HG03175 (cell line): ENCODE measurements at regions not wholly inside any gene's neighbourhood (a gene's known extent, or its start where the extent isn't known, plus 50 kb on each side); places are given as distances from the start of the nearest gene placed in this dataset.

Source experiments
- ATAC-seq: cut with Tn5 transposase; IDR thresholded peaks from one replicate; pipeline ENCODE4 v1.9.1; 2021; ENCODE audit warnings: mild to moderate bottlenecking, moderate library complexity; ENCODE audit not compliant: unreplicated experiment

GRCh38 chr18:37691162-37691561 lies 125.6 kb upstream of the CELF4 start:
- no peak for ATAC-seq

GRCh38 chr18:37689841-37690240 lies 124.2 kb upstream of the CELF4 start:
- no peak for ATAC-seq

- no peak for ATAC-seq
Observed at GRCh38 chr18:37684590-37684989, 119.0 kb upstream of the CELF4 start.

GRCh38 chr18:37684183-37684582 lies 118.6 kb upstream of the CELF4 start:
- ATAC-seq, result no peak

- no peak for ATAC-seq
Observed at GRCh38 chr18:37680911-37681310, 115.3 kb upstream of the CELF4 start.

GRCh38 chr18:37676276-37676675 lies 110.7 kb upstream of the CELF4 start:
- no peak for ATAC-seq

- no peak for ATAC-seq
Observed at GRCh38 chr18:37675699-37676098, 110.1 kb upstream of the CELF4 start.

GRCh38 chr18:37674570-37674969 lies 109.0 kb upstream of the CELF4 start:
- no peak for ATAC-seq

- ATAC-seq, result no peak
Observed at GRCh38 chr18:37673671-37674070, 108.1 kb upstream of the CELF4 start.

GRCh38 chr18:37672932-37673595 lies 107.5 kb upstream of the CELF4 start:
- ATAC-seq, result no peak

- no peak for ATAC-seq
Observed at GRCh38 chr18:37672001-37672400, 106.4 kb upstream of the CELF4 start.

- ATAC-seq, result no peak
Observed at GRCh38 chr18:37671530-37671929, 105.9 kb upstream of the CELF4 start.

- ATAC-seq, result no peak
Observed at GRCh38 chr18:37671119-37671518, 105.5 kb upstream of the CELF4 start.

GRCh38 chr18:37669991-37670534 lies 104.5 kb upstream of the CELF4 start:
- no peak for ATAC-seq

- no peak for ATAC-seq
Observed at GRCh38 chr18:37668971-37669747, 103.6 kb upstream of the CELF4 start.

GRCh38 chr18:37667836-37668235 lies 102.2 kb upstream of the CELF4 start:
- ATAC-seq, result no peak

- no peak for ATAC-seq
Observed at GRCh38 chr18:37666991-37667390, 101.4 kb upstream of the CELF4 start.

GRCh38 chr18:37666451-37666850 lies 100.9 kb upstream of the CELF4 start:
- no peak for ATAC-seq

GRCh38 chr18:37665346-37665745 lies 99.7 kb upstream of the CELF4 start:
- ATAC-seq, result no peak

GRCh38 chr18:37663446-37663845 lies 97.8 kb upstream of the CELF4 start:
- no peak for ATAC-seq

- no peak for ATAC-seq
Observed at GRCh38 chr18:37662546-37663339, 97.1 kb upstream of the CELF4 start.
